ENCODE measurements at regions not wholly inside any gene's neighbourhood (a gene's known extent, or its start where the extent isn't known, plus 50 kb on each side); places are given as distances from the start of the nearest gene placed in this dataset.

GRCh38 chr15:35657679-35658311 lies 111.8 kb upstream of the DPH6 start:
- DNase-seq (ENCODE audit: low spot score): no peak

- DNase-seq (ENCODE audit: low spot score): no peak
These were observed 118.0 kb upstream of the DPH6 start for GRCh38 chr15:35663956-35664355.

DNA sequence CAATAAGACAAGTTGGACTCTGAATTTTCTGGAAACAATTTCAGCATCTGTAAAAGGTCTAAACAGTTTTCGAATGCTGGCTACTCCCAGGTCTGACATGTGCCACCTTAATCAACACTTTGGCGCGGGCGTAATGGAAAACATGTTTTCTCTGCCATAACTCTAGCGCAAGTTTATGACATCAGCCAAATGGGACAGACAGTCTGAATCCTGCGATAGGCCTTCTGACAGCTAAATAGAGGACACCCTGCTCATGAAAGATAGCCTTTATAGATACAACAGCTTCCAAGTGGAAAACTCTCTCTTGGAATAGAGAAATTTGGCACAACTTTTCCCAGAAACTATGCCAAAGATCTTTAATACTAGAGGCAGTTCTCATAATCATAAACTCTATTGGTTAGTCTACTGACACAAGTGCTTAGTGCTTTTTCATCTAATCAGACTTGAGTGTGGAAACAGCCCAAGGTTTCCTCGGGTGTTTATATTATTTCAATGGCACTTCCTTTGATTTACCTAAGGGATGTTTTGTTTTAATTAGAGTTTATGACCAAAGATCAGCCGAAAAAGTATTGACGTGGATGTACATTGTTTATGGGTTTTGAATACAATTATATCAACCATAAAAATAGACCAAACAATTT lies 120.1 kb upstream of the DPH6 start:
- DNase-seq (ENCODE audit: low spot score): no peak

- no peak for DNase-seq (ENCODE audit: low spot score)
These were observed 121.9 kb upstream of the DPH6 start for GRCh38 chr15:35667908-35668307.

DNA sequence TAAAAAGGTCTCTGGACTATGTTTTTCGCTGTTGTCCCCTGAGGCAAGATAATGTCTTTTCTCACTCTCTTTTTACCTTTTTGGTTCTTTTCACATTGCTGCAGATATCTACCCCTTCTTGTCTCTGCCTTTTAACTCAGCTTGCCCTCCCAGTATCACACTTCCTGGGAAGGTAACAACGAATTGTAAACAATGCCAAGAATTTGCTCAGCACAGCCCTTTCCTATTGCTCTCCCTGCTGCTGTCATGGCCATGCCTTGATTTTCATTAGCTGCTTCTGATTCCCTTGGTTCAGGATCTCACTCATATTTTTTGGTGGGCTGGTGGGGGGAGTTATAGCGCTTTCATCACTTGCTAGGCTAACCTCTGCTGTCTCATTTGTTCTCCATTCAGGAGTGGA lies 123.1 kb upstream of the DPH6 start:
- no peak for DNase-seq (ENCODE audit: low spot score)

GRCh38 chr15:35669432-35670045 lies 123.6 kb upstream of the DPH6 start:
- no peak for DNase-seq (ENCODE audit: low spot score)

GRCh38 chr15:35671197-35671596 lies 125.2 kb upstream of the DPH6 start:
- no peak for DNase-seq (ENCODE audit: low spot score)

DNA sequence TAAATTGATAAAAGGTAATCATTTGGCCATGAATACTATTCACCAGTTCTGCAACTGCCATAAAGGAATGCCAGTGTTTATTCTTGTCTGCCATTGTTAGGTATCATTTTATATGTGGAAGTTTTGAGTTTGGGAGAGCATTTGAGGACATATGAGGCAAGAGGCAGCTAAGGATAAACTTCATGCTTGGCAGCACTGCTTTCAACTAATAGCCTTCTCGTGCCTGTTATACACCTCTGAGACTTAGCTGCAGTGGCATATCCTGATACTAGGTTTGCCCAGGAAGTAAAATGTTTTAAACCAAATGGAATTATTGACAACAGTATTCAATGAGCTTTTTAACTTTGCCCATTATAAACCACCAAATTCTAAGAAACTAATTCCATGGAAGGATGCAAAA lies 126.0 kb upstream of the DPH6 start:
- DNase-seq (ENCODE audit: low spot score): no peak

DNA sequence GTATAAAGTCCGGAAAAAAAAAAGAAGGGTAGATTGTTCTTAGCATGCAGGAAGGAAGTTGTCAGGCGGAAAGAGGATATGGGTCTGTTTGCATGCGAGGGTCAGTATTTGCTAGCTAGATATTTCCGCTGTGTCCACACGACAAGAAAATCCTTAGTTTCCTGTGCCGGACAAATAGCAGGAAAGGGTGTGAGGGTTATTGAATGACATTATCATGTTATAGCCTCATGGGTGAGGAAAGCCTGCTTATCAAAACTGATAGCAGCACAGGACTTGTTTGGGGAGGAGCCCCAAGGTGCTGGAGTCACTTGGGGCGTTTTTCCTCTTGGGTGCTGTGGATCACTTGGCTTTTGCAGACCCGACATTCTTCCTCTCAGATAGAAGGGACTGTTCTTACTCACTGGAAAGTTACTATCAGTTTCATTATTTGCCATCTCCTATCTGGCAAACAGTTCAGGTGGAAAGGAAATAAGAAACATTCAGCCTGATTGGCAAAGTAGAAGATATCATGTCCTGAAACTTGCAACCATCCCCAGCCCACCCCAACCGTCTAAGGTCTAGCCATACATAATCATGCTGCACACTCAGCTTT lies 127.2 kb upstream of the DPH6 start:
- no peak for DNase-seq (ENCODE audit: low spot score)

- no peak for DNase-seq (ENCODE audit: low spot score)
These were observed 129.2 kb upstream of the DPH6 start for GRCh38 chr15:35674873-35675781.

DNA sequence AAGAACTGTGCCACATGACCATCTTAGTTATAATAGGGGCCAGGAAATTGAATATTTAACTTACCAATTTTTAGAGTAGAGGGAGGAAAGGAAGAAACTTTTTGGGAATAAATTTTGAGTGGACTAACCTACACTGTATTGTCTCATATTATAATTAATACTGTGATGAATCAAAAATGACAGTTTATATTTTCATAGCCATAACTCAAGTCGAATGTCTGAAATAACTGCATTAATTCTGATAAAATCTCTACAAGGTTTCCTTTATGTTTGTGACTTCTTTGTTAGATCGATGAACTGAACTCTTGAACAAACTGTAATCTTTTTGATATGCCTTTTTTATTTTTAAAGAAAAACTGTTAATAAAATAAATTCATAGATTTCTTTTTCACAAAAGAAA lies 132.8 kb upstream of the DPH6 start:
- DNase-seq (ENCODE audit: low spot score): no peak

GRCh38 chr15:35679186-35679585 lies 133.2 kb upstream of the DPH6 start:
- no peak for DNase-seq (ENCODE audit: low spot score)

DNA sequence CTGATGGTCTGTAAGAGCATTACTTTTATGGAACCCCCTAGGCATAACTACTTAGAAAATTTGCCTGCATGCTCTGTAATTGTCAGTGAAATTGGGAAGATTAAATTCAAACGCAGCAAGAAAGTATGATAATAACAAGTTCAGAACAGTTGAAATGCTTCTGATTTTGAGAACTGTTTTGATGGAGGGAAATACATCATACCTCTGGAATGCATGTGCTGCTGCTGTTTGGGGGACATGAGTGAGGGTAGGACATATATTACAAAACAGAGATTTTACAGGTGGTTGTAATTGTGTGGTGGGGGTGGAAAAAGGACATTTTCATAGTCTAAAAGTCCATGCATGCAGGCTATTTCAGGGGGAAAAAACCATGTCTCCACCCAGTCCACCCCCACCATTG lies 135.0 kb upstream of the DPH6 start:
- no peak for DNase-seq (ENCODE audit: low spot score)

GRCh38 chr15:35686347-35686746 lies 140.4 kb upstream of the DPH6 start:
- DNase-seq (ENCODE audit: low spot score): no peak

GRCh38 chr15:35689266-35689665 lies 143.3 kb upstream of the DPH6 start:
- DNase-seq (ENCODE audit: low spot score): no peak

- DNase-seq (ENCODE audit: low spot score): no peak
These were observed 144.1 kb upstream of the DPH6 start for GRCh38 chr15:35690089-35690488.

- DNase-seq (ENCODE audit: low spot score): peak; percentile 47
These were observed 144.7 kb upstream of the DPH6 start for GRCh38 chr15:35690698-35691116.

GRCh38 chr15:35691173-35691761 lies 145.3 kb upstream of the DPH6 start:
- peak; percentile 9 for DNase-seq (ENCODE audit: low spot score)

DNA sequence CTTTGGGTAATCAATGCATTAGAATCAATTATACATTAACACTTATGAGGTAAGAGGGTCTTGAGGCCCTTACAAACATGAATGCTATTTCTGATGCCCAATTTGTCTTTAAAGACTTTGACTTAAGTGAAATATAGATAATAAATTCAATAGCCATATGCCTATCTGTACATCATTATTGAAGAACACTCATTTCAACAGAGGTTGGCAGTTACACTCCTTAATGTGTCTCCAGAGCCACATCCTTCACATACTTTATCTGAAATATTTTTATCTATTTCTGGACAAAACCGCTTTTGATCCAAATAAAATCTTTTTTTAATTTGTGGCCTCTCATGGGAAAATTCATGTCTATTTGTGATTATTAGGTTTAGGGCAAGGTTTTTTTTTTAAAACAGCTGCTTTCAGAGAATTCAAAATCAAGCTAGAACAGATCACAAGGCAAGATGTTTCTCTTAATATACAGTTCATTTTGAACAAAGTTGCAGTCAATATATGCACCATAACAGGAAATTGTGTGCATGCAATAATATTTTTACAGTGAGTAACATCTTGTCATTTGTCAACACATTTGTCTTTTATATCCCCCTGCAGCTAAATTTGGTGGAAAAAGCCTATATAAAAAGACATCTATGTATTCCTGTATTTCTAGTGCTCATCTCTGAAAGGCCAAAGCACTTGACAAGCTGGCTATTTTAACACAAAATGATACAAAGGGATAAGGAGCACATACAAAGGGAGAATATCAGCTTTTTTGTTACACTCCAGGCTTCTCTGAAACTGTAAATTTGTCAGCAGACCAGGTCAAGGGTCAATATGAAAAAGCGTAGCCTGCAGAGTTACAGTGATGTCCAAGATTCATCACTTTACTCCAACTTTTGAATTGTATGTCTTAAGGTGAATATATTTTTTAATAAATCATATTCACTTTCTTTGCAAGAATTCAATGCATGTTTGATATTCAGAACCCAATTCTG lies 146.2 kb upstream of the DPH6 start:
- no peak for DNase-seq (ENCODE audit: low spot score)

DNA sequence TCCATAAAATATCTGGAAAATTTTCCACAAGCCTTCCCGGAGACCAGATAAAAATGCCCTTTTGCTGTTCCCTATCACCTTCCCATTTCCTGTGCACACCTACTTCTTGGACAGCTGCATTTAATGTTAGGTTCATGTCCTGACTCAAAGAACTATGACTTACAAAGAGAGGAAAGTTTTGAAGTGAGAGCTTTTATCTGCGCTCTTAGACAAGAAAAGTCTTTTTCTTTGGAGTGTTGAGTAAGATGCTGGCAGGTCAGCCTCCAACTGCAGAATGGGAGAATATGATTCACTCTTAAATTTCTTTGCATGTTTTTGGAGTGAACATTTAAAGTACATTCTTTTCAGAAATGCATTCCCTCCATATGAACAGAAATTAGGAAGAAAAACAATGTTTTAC lies 147.3 kb upstream of the DPH6 start:
- DNase-seq (ENCODE audit: low spot score): no peak

GRCh38 chr15:35693886-35694285 lies 147.9 kb upstream of the DPH6 start:
- no peak for DNase-seq (ENCODE audit: low spot score)
